SKM-1 (cell line): ENCODE measurements at regions not wholly inside any gene's neighbourhood (a gene's known extent, or its start where the extent isn't known, plus 50 kb on each side); places are given as distances from the start of the nearest gene placed in this dataset.

Experiments
- DNase-seq: peaks from one replicate; lab custom pipeline; 2025; ENCODE audit not compliant: unreplicated experiment; lab: John Stamatoyannopoulos, UW

- DNase-seq = no peak
Observed at GRCh38 chr9:32220750-32221149, 163.7 kb upstream of the ACO1 start.

GRCh38 chr9:32234451-32234850 is 150.0 kb upstream of the ACO1 start:
- DNase-seq = no peak

- no peak for DNase-seq
Observed at GRCh38 chr9:32247168-32247567, 137.3 kb upstream of the ACO1 start.

- DNase-seq = no peak
Observed at GRCh38 chr9:32248189-32248712, 136.2 kb upstream of the ACO1 start.

GRCh38 chr9:32251539-32251938 is 132.9 kb upstream of the ACO1 start:
- peak; percentile 42 for DNase-seq

GRCh38 chr9:32253731-32254130 is 130.7 kb upstream of the ACO1 start:
- no peak for DNase-seq

GRCh38 chr9:32255026-32255425 is 129.4 kb upstream of the ACO1 start:
- no peak for DNase-seq

- DNase-seq = no peak
Observed at GRCh38 chr9:32258482-32258881, 126.0 kb upstream of the ACO1 start.

GRCh38 chr9:32260151-32260862 is 124.1 kb upstream of the ACO1 start:
- DNase-seq = no peak

- no peak for DNase-seq
Observed at GRCh38 chr9:32264170-32264864, 120.1 kb upstream of the ACO1 start.

GRCh38 chr9:32265037-32265436 is 119.4 kb upstream of the ACO1 start:
- DNase-seq = no peak

- DNase-seq = no peak
Observed at GRCh38 chr9:32278991-32279390, 105.5 kb upstream of the ACO1 start.

GRCh38 chr9:32289756-32290155 is 94.7 kb upstream of the ACO1 start:
- no peak for DNase-seq

- DNase-seq = no peak
Observed at GRCh38 chr9:32291370-32291769, 93.1 kb upstream of the ACO1 start.

- DNase-seq = no peak
Observed at GRCh38 chr9:32292611-32293010, 91.8 kb upstream of the ACO1 start.

GRCh38 chr9:32293091-32293490 is 91.4 kb upstream of the ACO1 start:
- DNase-seq = no peak

GRCh38 chr9:32294106-32294505 is 90.3 kb upstream of the ACO1 start:
- DNase-seq = no peak

- DNase-seq = no peak
Observed at GRCh38 chr9:32300373-32300772, 84.1 kb upstream of the ACO1 start.

- no peak for DNase-seq
Observed at GRCh38 chr9:32304495-32304894, 79.9 kb upstream of the ACO1 start.

GRCh38 chr9:32306006-32306405 is 78.4 kb upstream of the ACO1 start:
- DNase-seq = no peak

GRCh38 chr9:32319312-32319929 is 65.0 kb upstream of the ACO1 start:
- no peak for DNase-seq

GRCh38 chr9:32322622-32323021 is 61.8 kb upstream of the ACO1 start:
- no peak for DNase-seq
